Inflammatory macrophage (primary cell): ENCODE measurements at regions not wholly inside any gene's neighbourhood (a gene's known extent, or its start where the extent isn't known, plus 50 kb on each side); places are given as distances from the start of the nearest gene placed in this dataset.

Source experiments
- DNase-seq, 2 donors: peaks; one replicate each; pipeline ENCODE4 v3.0.0-alpha.2; 2020 to 2022

- no peak for DNase-seq
Observed at GRCh38 chr22:48838846-48839730, 988.6 kb downstream of the BRD1 start.

- DNase-seq: no peak
Observed at GRCh38 chr22:48838376-48838775, 989.3 kb downstream of the BRD1 start.

GRCh38 chr22:48837341-48837935 is 990.2 kb downstream of the BRD1 start:
- no peak for DNase-seq

GRCh38 chr22:48836673-48837340 is 990.9 kb downstream of the BRD1 start:
- no peak for DNase-seq

- no peak for DNase-seq
Observed at GRCh38 chr22:48835857-48836672, 991.6 kb downstream of the BRD1 start.

GRCh38 chr22:48835364-48835763 is 992.3 kb downstream of the BRD1 start:
- no peak for DNase-seq

GRCh38 chr22:48834404-48834803 is 993.3 kb downstream of the BRD1 start:
- no peak for DNase-seq

GRCh38 chr22:48832592-48832991 is 995.1 kb downstream of the BRD1 start:
- peak in 1 of 2 donors; percentile 42 for DNase-seq

- no peak for DNase-seq
Observed at GRCh38 chr22:48829908-48830307, 997.8 kb downstream of the BRD1 start.

- DNase-seq: no peak
Observed at GRCh38 chr22:48828688-48829087, 999.0 kb downstream of the BRD1 start.

- no peak for DNase-seq
Observed at GRCh38 chr22:48827904-48828555, 999.6 kb downstream of the BRD1 start.

GRCh38 chr22:48827268-48827846 is 1000.3 kb downstream of the BRD1 start:
- no peak for DNase-seq

- DNase-seq: no peak
Observed at GRCh38 chr22:48826546-48826945, 1001.1 kb downstream of the BRD1 start.

- DNase-seq: no peak
Observed at GRCh38 chr22:48825802-48826520, 1001.7 kb downstream of the BRD1 start.

GRCh38 chr22:48824712-48825651 is 1002.7 kb downstream of the BRD1 start:
- peak in 1 of 2 donors; percentile 13 for DNase-seq

GRCh38 chr22:48823941-48824340 is 1003.7 kb downstream of the BRD1 start:
- DNase-seq: no peak

- DNase-seq: no peak
Observed at GRCh38 chr22:48822278-48823233, 1005.1 kb downstream of the BRD1 start.

GRCh38 chr22:48821727-48822126 is 1005.9 kb downstream of the BRD1 start:
- DNase-seq: no peak

- no peak for DNase-seq
Observed at GRCh38 chr22:48821346-48821690, 1006.4 kb downstream of the BRD1 start.
